ENCODE measurements at regions not wholly inside any gene's neighbourhood (a gene's known extent, or its start where the extent isn't known, plus 50 kb on each side); places are given as distances from the start of the nearest gene placed in this dataset.

GRCh38 chr1:56363007-56363770, 216.2 kb downstream of the PLPP3 start:
- no peak for DNase-seq (ENCODE audit: extremely low spot score)
- CTCF ChIA-PET = no interaction called here
- POLR2A ChIA-PET = no interaction called here
- TF ChIP-seq CTCF (IDR thresholded peaks at IDR 0.05; ENCODE audit: control extremely low read depth, extremely low read depth, low read depth, missing control alignments) = no peak

GRCh38 chr1:56360021-56360420, 219.3 kb downstream of the PLPP3 start:
- ChIA-PET POLR2A (no interaction called here), CTCF (no interaction called here)
- DNase-seq (ENCODE audit: extremely low spot score) = no peak
- no peak for TF ChIP-seq CTCF (IDR thresholded peaks at IDR 0.05; ENCODE audit: control extremely low read depth, extremely low read depth, low read depth, missing control alignments)

GRCh38 chr1:56359056-56359455, 220.3 kb downstream of the PLPP3 start:
- POLR2A ChIA-PET = no interaction called here
- DNase-seq (ENCODE audit: extremely low spot score) = no peak
- no peak for TF ChIP-seq CTCF (IDR thresholded peaks at IDR 0.05; ENCODE audit: control extremely low read depth, extremely low read depth, low read depth, missing control alignments)
- CTCF ChIA-PET = no interaction called here

GRCh38 chr1:56357927-56358690, 221.3 kb downstream of the PLPP3 start:
- ChIA-PET POLR2A (no interaction called here), CTCF (no interaction called here)

GRCh38 chr1:56356376-56356990, 222.9 kb downstream of the PLPP3 start:
- CTCF ChIA-PET = no interaction called here
- POLR2A ChIA-PET = no interaction called here
- no peak for TF ChIP-seq CTCF (IDR thresholded peaks at IDR 0.05; ENCODE audit: control extremely low read depth, extremely low read depth, low read depth, missing control alignments)
- no peak for DNase-seq (ENCODE audit: extremely low spot score)

More at GRCh38 chr1:56357927-56358690, 221.3 kb downstream of the PLPP3 start:
- TF ChIP-seq CTCF (IDR thresholded peaks at IDR 0.05; ENCODE audit: control extremely low read depth, extremely low read depth, low read depth, missing control alignments) = no peak
- no peak for DNase-seq (ENCODE audit: extremely low spot score)

- POLR2A ChIA-PET = no interaction called here
- no peak for TF ChIP-seq CTCF (IDR thresholded peaks at IDR 0.05; ENCODE audit: control extremely low read depth, extremely low read depth, low read depth, missing control alignments)
- no peak for DNase-seq (ENCODE audit: extremely low spot score)
- CTCF ChIA-PET = no interaction called here
These were observed 223.4 kb downstream of the PLPP3 start for GRCh38 chr1:56355918-56356317.

Measured in GM10248 (cell line).